Stimulated activated CD8-positive, alpha-beta memory T cell treated with anti-CD3 and anti-CD28 coated beads, Interleukin-4, amount 100 ng/mL, for 1 hour (primary cell): ENCODE measurements at regions not wholly inside any gene's neighbourhood (a gene's known extent, or its start where the extent isn't known, plus 50 kb on each side); places are given as distances from the start of the nearest gene placed in this dataset.

Source experiments
- DNase-seq, 2 donors: peaks; one replicate each; pipeline ENCODE4 v3.0.0-alpha.2; 2020; ENCODE audit warnings: low read depth in 2 of 2, low spot score in 1 of 2

GRCh38 chr17:72254808-72255449 lies 134.1 kb downstream of the SOX9 start:
- DNase-seq = no peak

- no peak for DNase-seq
These were observed 134.7 kb downstream of the SOX9 start for GRCh38 chr17:72255481-72255880.

- DNase-seq = no peak
These were observed 137.9 kb downstream of the SOX9 start for GRCh38 chr17:72258711-72259110.

- no peak for DNase-seq
These were observed 139.1 kb downstream of the SOX9 start for GRCh38 chr17:72259922-72260321.

- no peak for DNase-seq
These were observed 141.9 kb downstream of the SOX9 start for GRCh38 chr17:72262766-72263165.

GRCh38 chr17:72264682-72265405 lies 144.0 kb downstream of the SOX9 start:
- DNase-seq = no peak

- no peak for DNase-seq
These were observed 145.4 kb downstream of the SOX9 start for GRCh38 chr17:72266112-72266775.

- no peak for DNase-seq
These were observed 146.8 kb downstream of the SOX9 start for GRCh38 chr17:72267601-72268000.

- DNase-seq = no peak
These were observed 147.6 kb downstream of the SOX9 start for GRCh38 chr17:72268431-72268830.

- DNase-seq = no peak
These were observed 149.6 kb downstream of the SOX9 start for GRCh38 chr17:72270273-72270924.

- no peak for DNase-seq
These were observed 150.8 kb downstream of the SOX9 start for GRCh38 chr17:72271603-72272002.

- DNase-seq = no peak
These were observed 152.7 kb downstream of the SOX9 start for GRCh38 chr17:72273289-72274056.

- no peak for DNase-seq
These were observed 153.8 kb downstream of the SOX9 start for GRCh38 chr17:72274614-72275013.

GRCh38 chr17:72280881-72281280 lies 160.1 kb downstream of the SOX9 start:
- no peak for DNase-seq

GRCh38 chr17:72282439-72283029 lies 161.7 kb downstream of the SOX9 start:
- no peak for DNase-seq

- no peak for DNase-seq
These were observed 164.0 kb downstream of the SOX9 start for GRCh38 chr17:72284806-72285205.

GRCh38 chr17:72287586-72287985 lies 166.8 kb downstream of the SOX9 start:
- DNase-seq = no peak

GRCh38 chr17:72294487-72294893 lies 173.7 kb downstream of the SOX9 start:
- no peak for DNase-seq

- no peak for DNase-seq
These were observed 175.1 kb downstream of the SOX9 start for GRCh38 chr17:72295916-72296315.

- no peak for DNase-seq
These were observed 175.6 kb downstream of the SOX9 start for GRCh38 chr17:72296456-72296855.
